ENCODE measurements at regions not wholly inside any gene's neighbourhood (a gene's known extent, or its start where the extent isn't known, plus 50 kb on each side); places are given as distances from the start of the nearest gene placed in this dataset.

GRCh38 chr13:56681404-56681803, 459.3 kb upstream of the PRR20A start:
- Histone ChIP-seq H3K9me2 (replicated peaks; ENCODE audit: low read length) (no peaks in the 10 kb centered on the region), H3K4me2 (ENCODE audit: low read length) (no peak overlapping the region), H3K9ac (ENCODE audit: low read length) (no peak overlapping the region), H3K4me1 (ENCODE audit: insufficient read depth, low read length) (no peaks in the 10 kb centered on the region), H2AFZ (ENCODE audit: low read length) (no peak overlapping the region), H3K36me3 (ENCODE audit: low read depth, low read length) (no peaks in the 10 kb centered on the region), H3K79me2 (ENCODE audit: low read length) (no peaks in the 10 kb centered on the region), H3F3A (ENCODE audit: low read length, unreplicated experiment) (no peaks in the 10 kb centered on the region), H3K4me3 (ENCODE audit: low read length) (no peak overlapping the region), H4K20me1 (ENCODE audit: low read length) (no peaks in the 10 kb centered on the region), H3K9me3 (ENCODE audit: low read length) (no peaks in the 10 kb centered on the region; the same call in 1 of the 2 replicates), H3K27me3 (ENCODE audit: low read length) (no peaks in the 10 kb centered on the region), H3K27ac (ENCODE audit: low read length) (no peak overlapping the region)
- ChIA-PET CTCF (no interaction called here), POLR2A (ENCODE audit: unreplicated experiment) (no interaction called here)
- DNase-seq (no peak), ATAC-seq (no peak)
- intact Hi-C loops (cut with micrococcal nuclease) = no loop called here
- BruUV-seq (replicated peaks) = no TSS peak
- TF ChIP-seq EZH2 (IDR thresholded peaks at IDR 0.05; ENCODE audit: low read length, unreplicated experiment) (no peak), EZH2phosphoT487 (IDR thresholded peaks at IDR 0.05; ENCODE audit: borderline replicate concordance, low read length) (no peak)
- TF ChIP-seq, protein P1, sequence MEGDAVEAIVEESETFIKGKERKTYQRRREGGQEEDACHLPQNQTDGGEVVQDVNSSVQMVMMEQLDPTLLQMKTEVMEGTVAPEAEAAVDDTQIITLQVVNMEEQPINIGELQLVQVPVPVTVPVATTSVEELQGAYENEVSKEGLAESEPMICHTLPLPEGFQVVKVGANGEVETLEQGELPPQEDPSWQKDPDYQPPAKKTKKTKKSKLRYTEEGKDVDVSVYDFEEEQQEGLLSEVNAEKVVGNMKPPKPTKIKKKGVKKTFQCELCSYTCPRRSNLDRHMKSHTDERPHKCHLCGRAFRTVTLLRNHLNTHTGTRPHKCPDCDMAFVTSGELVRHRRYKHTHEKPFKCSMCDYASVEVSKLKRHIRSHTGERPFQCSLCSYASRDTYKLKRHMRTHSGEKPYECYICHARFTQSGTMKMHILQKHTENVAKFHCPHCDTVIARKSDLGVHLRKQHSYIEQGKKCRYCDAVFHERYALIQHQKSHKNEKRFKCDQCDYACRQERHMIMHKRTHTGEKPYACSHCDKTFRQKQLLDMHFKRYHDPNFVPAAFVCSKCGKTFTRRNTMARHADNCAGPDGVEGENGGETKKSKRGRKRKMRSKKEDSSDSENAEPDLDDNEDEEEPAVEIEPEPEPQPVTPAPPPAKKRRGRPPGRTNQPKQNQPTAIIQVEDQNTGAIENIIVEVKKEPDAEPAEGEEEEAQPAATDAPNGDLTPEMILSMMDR (conservative IDR thresholded peaks at IDR 0.05; ENCODE audit: low read depth, low read length) = no peak

DNA sequence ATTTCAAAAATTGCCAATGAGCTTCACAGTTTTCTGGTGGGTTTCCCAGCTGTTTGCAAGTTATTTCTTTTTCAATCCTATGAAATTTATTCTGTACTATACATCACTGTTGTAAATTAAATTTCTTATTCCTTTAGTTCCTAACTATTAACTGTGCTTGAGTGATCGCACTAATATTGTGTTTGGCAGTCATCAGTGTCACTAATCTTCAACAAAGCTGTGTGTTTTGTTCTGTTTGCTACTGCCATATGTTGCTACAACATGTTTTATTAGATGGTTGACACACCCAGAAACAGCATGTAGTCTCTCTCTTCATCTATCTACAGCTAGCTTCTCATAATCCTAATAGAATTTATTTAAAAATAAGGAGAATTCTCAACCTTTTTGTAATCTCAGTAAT, 453.6 kb upstream of the PRR20A start:
- Histone ChIP-seq H3K79me2 (ENCODE audit: low read length) (no peaks in the 10 kb centered on the region), H3K9me3 (ENCODE audit: low read length) (no peaks in the 10 kb centered on the region), H3K4me1 (ENCODE audit: insufficient read depth, low read length) (no peaks in the 10 kb centered on the region), H3K27me3 (ENCODE audit: low read length) (no peaks in the 10 kb centered on the region), H3K9ac (ENCODE audit: low read length) (no peak overlapping the region), H3K4me3 (ENCODE audit: low read length) (no peak overlapping the region), H3K27ac (ENCODE audit: low read length) (no peak overlapping the region), H4K20me1 (ENCODE audit: low read length) (no peaks in the 10 kb centered on the region), H3K4me2 (ENCODE audit: low read length) (no peak overlapping the region), H3K36me3 (ENCODE audit: low read depth, low read length) (no peaks in the 10 kb centered on the region), H3F3A (ENCODE audit: low read length, unreplicated experiment) (no peaks in the 10 kb centered on the region), H3K9me2 (replicated peaks; ENCODE audit: low read length) (no peaks in the 10 kb centered on the region), H2AFZ (ENCODE audit: low read length) (no peak overlapping the region)
- BruUV-seq (replicated peaks) = no TSS peak
- ChIA-PET CTCF (no interaction called here), POLR2A (ENCODE audit: unreplicated experiment) (no interaction called here)
- intact Hi-C loops (cut with micrococcal nuclease) = no loop called here
- DNase-seq (no peak), ATAC-seq (no peak)
- no peak for TF ChIP-seq EZH2phosphoT487 (IDR thresholded peaks at IDR 0.05; ENCODE audit: borderline replicate concordance, low read length)
- no peak for TF ChIP-seq EZH2 (IDR thresholded peaks at IDR 0.05; ENCODE audit: low read length, unreplicated experiment)
- TF ChIP-seq, protein P1 (conservative IDR thresholded peaks at IDR 0.05; ENCODE audit: low read depth, low read length) = no peak

DNA sequence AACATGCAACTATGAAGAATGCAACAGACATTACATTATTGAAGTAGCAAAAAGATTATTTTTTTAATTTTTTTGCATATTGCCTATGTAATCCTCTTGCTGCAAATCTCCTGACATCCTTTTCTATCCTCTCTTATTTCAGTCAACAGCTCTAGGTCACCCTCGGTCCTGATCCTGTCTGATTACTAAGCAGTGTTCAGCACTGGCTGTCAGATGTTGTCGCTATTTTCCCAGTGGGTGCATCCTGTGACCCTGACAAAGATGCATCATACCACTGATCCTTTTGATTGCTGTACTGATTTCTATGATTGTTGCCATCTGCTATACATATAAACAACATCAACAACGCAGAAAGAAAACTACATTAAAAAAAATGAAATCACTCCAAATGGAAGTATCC, 443.7 kb upstream of the PRR20A start:
- CTCF ChIA-PET = no interaction called here
- H3K4me1 ChIP-seq (ENCODE audit: insufficient read depth, low read length) = no peaks in the 10 kb centered on the region
- POLR2A ChIA-PET (ENCODE audit: unreplicated experiment) = no interaction called here
- H3K36me3 ChIP-seq (ENCODE audit: low read depth, low read length) = no peaks in the 10 kb centered on the region
- H3K79me2 ChIP-seq (ENCODE audit: low read length) = no peaks in the 10 kb centered on the region
- no TSS peak for BruUV-seq (replicated peaks)
- no peak overlapping the region for H3K27ac ChIP-seq (ENCODE audit: low read length)
- no peak overlapping the region for H2AFZ ChIP-seq (ENCODE audit: low read length)
- no peaks in the 10 kb centered on the region for H3F3A ChIP-seq (ENCODE audit: low read length, unreplicated experiment)
- H4K20me1 ChIP-seq (ENCODE audit: low read length) = no peaks in the 10 kb centered on the region
- no peaks in the 10 kb centered on the region for H3K27me3 ChIP-seq (ENCODE audit: low read length)
- H3K4me2 ChIP-seq (ENCODE audit: low read length) = no peak overlapping the region
- no peaks in the 10 kb centered on the region for H3K9me2 ChIP-seq (replicated peaks; ENCODE audit: low read length)
- H3K9ac ChIP-seq (ENCODE audit: low read length) = no peak overlapping the region
- H3K9me3 ChIP-seq (ENCODE audit: low read length) = no peaks in the 10 kb centered on the region
- intact Hi-C loops (cut with micrococcal nuclease) = no loop called here
- H3K4me3 ChIP-seq (ENCODE audit: low read length) = no peak overlapping the region
- TF ChIP-seq, protein P1 (conservative IDR thresholded peaks at IDR 0.05; ENCODE audit: low read depth, low read length) = no peak
- no peak for TF ChIP-seq EZH2 (IDR thresholded peaks at IDR 0.05; ENCODE audit: low read length, unreplicated experiment)
- no peak for TF ChIP-seq EZH2phosphoT487 (IDR thresholded peaks at IDR 0.05; ENCODE audit: borderline replicate concordance, low read length)
- ATAC-seq (no peak), DNase-seq (no peak)

Data from PC-3 (cell line).